ENCODE measurements at regions not wholly inside any gene's neighbourhood (a gene's known extent, or its start where the extent isn't known, plus 50 kb on each side); places are given as distances from the start of the nearest gene placed in this dataset.

- TF ChIP-seq ZC3H11A (IDR thresholded peaks at IDR 0.05) (no peak), SMC3 (IDR thresholded peaks at IDR 0.05) (no peak), NR3C1 (IDR thresholded peaks at IDR 0.05) (no peak), CHD2 (IDR thresholded peaks at IDR 0.05; ENCODE audit: low read length, partially characterized antibody) (no peak), POLR2A (IDR thresholded peaks at IDR 0.05; ENCODE audit: low read length) (no peak), RCOR1 (IDR thresholded peaks at IDR 0.05; ENCODE audit: low read depth, low read length) (no peak), MAX (IDR thresholded peaks at IDR 0.05) (no peak), ZFP36 (IDR thresholded peaks at IDR 0.05; ENCODE audit: borderline replicate concordance, partially characterized antibody) (no peak), CTCF (IDR thresholded peaks at IDR 0.05) (no peak)
Measured at GRCh38 chr7:17722798-17723197, 217.5 kb downstream of the SNX13 start.
